ENCODE measurements at regions not wholly inside any gene's neighbourhood (a gene's known extent, or its start where the extent isn't known, plus 50 kb on each side); places are given as distances from the start of the nearest gene placed in this dataset.

- H3K27me3 ChIP-seq (ENCODE audit: insufficient read depth, low read depth, severe bottlenecking) = no peaks in the 10 kb centered on the region
- TF ChIP-seq CTCF (IDR thresholded peaks at IDR 0.05; ENCODE audit: low read depth, low read length) = no peak
- no peak overlapping the region for H3K4me3 ChIP-seq (ENCODE audit: low read depth, low read length)
- H3K9me3 ChIP-seq (ENCODE audit: severe bottlenecking) = no peaks in the 10 kb centered on the region
- H3K36me3 ChIP-seq = no peaks in the 10 kb centered on the region
- DNase-seq = no peak
- H3K27ac ChIP-seq = no peak overlapping the region
Observed at GRCh38 chr3:3735919-3736318, 63.3 kb upstream of the LRRN1 start.

- Histone ChIP-seq H3K27me3 (ENCODE audit: insufficient read depth, low read depth, severe bottlenecking) (no peaks in the 10 kb centered on the region), H3K4me3 (ENCODE audit: low read depth, low read length) (no peak overlapping the region), H3K9me3 (ENCODE audit: severe bottlenecking) (no peaks in the 10 kb centered on the region), H3K36me3 (no peaks in the 10 kb centered on the region), H3K27ac (no peak overlapping the region)
- no peak for TF ChIP-seq CTCF (IDR thresholded peaks at IDR 0.05; ENCODE audit: low read depth, low read length)
- DNase-seq = no peak
Observed at GRCh38 chr3:3734881-3735280, 64.3 kb upstream of the LRRN1 start.

DNA sequence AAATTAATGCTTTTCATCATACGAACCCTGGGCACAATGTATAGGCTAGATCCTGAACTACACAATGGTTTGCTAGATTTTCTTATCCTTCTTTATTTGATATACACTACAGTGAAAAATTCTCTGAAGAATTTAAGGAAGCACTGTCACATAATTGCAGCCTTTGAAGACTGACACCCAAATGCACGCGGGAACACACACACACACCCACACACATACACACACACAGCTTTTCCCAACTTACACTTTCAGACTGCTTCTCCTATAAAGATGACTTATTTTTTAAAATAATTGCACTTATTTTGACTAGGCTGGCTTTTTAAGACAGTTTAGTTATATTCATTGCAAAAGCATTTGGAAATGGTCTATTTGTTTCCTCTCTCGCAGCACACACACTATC is 70.0 kb upstream of the LRRN1 start:
- no peak for DNase-seq
- no peak overlapping the region for H3K4me3 ChIP-seq (ENCODE audit: low read depth, low read length)
- no peaks in the 10 kb centered on the region for H3K9me3 ChIP-seq (ENCODE audit: severe bottlenecking)
- no peaks in the 10 kb centered on the region for H3K27me3 ChIP-seq (ENCODE audit: insufficient read depth, low read depth, severe bottlenecking)
- H3K36me3 ChIP-seq = no peaks in the 10 kb centered on the region
- TF ChIP-seq CTCF (IDR thresholded peaks at IDR 0.05; ENCODE audit: low read depth, low read length) = no peak
- H3K27ac ChIP-seq = no peak overlapping the region

- no peak overlapping the region for H3K27ac ChIP-seq
- peak; percentile 33 for DNase-seq
- no peaks in the 10 kb centered on the region for H3K27me3 ChIP-seq (ENCODE audit: insufficient read depth, low read depth, severe bottlenecking)
- TF ChIP-seq CTCF (IDR thresholded peaks at IDR 0.05; ENCODE audit: low read depth, low read length) = no peak
- H3K4me3 ChIP-seq (ENCODE audit: low read depth, low read length) = no peak overlapping the region
- H3K9me3 ChIP-seq (ENCODE audit: severe bottlenecking) = no peaks in the 10 kb centered on the region
- H3K36me3 ChIP-seq = no peaks in the 10 kb centered on the region
Observed at GRCh38 chr3:3726549-3726948, 72.7 kb upstream of the LRRN1 start.

GRCh38 chr3:3714572-3714971 is 84.7 kb upstream of the LRRN1 start:
- Histone ChIP-seq H3K36me3 (no peaks in the 10 kb centered on the region), H3K27ac (no peak overlapping the region), H3K27me3 (ENCODE audit: insufficient read depth, low read depth, severe bottlenecking) (no peaks in the 10 kb centered on the region), H3K4me3 (ENCODE audit: low read depth, low read length) (no peak overlapping the region), H3K9me3 (ENCODE audit: severe bottlenecking) (no peaks in the 10 kb centered on the region)
- DNase-seq = no peak
- no peak for TF ChIP-seq CTCF (IDR thresholded peaks at IDR 0.05; ENCODE audit: low read depth, low read length)

DNA sequence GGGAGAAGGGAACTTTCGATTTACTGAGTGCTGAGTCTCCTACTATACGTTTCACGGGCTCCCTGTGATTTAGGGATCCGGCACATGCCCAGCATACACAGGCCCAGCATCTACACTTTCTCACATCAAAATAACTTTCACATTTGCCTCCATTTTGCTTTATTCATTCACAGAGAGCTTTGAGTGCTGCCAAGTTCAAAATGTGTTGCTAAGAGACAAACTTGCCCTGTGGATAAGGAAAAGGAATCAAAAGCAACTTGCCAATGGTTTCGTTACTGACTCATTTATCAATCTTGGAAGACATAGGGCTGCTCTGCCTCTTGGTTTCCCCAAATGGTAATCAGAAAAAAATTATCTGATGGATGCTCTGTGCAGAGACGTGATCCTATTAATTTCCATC is 86.3 kb upstream of the LRRN1 start:
- TF ChIP-seq CTCF (IDR thresholded peaks at IDR 0.05; ENCODE audit: low read depth, low read length) = no peak
- DNase-seq = no peak
- no peaks in the 10 kb centered on the region for H3K9me3 ChIP-seq (ENCODE audit: severe bottlenecking)
- no peaks in the 10 kb centered on the region for H3K27me3 ChIP-seq (ENCODE audit: insufficient read depth, low read depth, severe bottlenecking)
- H3K36me3 ChIP-seq = no peaks in the 10 kb centered on the region
- no peak overlapping the region for H3K27ac ChIP-seq
- H3K4me3 ChIP-seq (ENCODE audit: low read depth, low read length) = no peak overlapping the region
